ENCODE measurements at regions not wholly inside any gene's neighbourhood (a gene's known extent, or its start where the extent isn't known, plus 50 kb on each side); places are given as distances from the start of the nearest gene placed in this dataset.

DNA sequence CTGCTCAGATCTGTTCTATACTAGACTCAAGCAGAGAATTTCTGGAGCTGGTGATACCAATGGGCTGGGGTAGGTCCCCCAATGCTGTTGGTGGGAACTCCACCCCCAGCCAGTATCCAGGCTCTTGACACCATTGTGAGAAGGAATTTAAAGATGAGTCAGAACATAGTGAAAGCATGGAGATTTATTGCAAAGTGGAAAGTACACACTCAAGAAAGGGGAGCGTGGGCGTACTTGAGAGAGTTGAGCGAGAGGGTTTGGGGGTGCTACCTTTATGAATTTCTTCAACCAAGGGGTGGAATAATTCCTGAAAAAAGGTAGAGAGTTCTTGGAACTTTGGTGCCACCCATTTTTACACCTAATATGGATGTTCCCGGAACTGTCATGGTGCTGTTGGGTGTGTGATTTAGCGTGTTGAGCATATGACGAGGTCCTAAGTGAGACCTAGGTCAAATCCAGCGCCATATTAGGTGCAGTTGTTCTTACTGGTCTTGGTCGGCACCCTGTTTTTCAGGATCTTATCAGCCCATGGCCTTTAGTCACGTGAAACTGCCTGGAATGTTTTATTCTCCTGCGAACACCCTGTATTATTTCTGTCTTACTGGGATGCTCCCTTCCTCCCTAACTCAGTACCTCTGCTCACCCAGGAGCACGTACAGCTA lies 122.0 kb upstream of the AHR start:
- no peak overlapping the region for H3K18ac ChIP-seq (ENCODE audit: extremely low read depth, low read length)
- no peak overlapping the region for H3K4me3 ChIP-seq (ENCODE audit: extremely low read depth in 1 of 4, insufficient read depth in 2 of 4, low read depth in 3 of 4, low read length in 4 of 4)
- TF ChIP-seq RXRA (IDR thresholded peaks at IDR 0.05; ENCODE audit: insufficient read depth, low read depth, low read length) (no peak), POU5F1 (IDR thresholded peaks at IDR 0.05; ENCODE audit: low read depth, low read length) (no peak), SRF (IDR thresholded peaks at IDR 0.05; ENCODE audit: low read depth, low read length) (no peak), GABPA (IDR thresholded peaks at IDR 0.05; ENCODE audit: borderline replicate concordance, insufficient read depth, low read length) (no peak), SUZ12 (IDR thresholded peaks at IDR 0.05; ENCODE audit: low read length) (no peak), CTBP2 (IDR thresholded peaks at IDR 0.05; ENCODE audit: borderline replicate concordance, insufficient read depth, insufficient read length, low read length) (no peak), CBX8 (IDR thresholded peaks at IDR 0.05; ENCODE audit: borderline replicate concordance, low read depth, low read length) (no peak), SP1 (IDR thresholded peaks at IDR 0.05; ENCODE audit: low read depth, low read length) (no peak), BRCA1 (IDR thresholded peaks at IDR 0.05; ENCODE audit: low read depth, low read length) (no peak), BACH1 (IDR thresholded peaks at IDR 0.05; ENCODE audit: low read length) (no peak), YY1 (IDR thresholded peaks at IDR 0.05; ENCODE audit: low read depth, low read length) (no peak), TCF12 (IDR thresholded peaks at IDR 0.05; ENCODE audit: low read depth, low read length) (no peak)
- no peak overlapping the region for H2BK120ac ChIP-seq (replicated peaks; ENCODE audit: low read depth, low read length)
- H4K91ac ChIP-seq (replicated peaks; ENCODE audit: insufficient read length, low read length) = no peak overlapping the region
- H2BK12ac ChIP-seq (ENCODE audit: low read depth, low read length) = no peak overlapping the region
- no peak for FAIRE-seq
- WGBS, 2 experiments (ENCODE audit: extremely low coverage in 1 of 2, insufficient coverage in 1 of 2, insufficient read length in 1 of 2, insufficient replicate concordance in 2 of 2, low coverage in 1 of 2, low lambda C conversion rate in 2 of 2, missing lambda C conversion rate in 1 of 2) = 93% methylated on average over 11 of the region's 11 CpGs; no CpG with 5 or more reads in 1 of the 2 experiments
- POLR2A ChIA-PET (ENCODE audit: partially characterized antibody) = no interaction called here
- H2BK15ac ChIP-seq (ENCODE audit: low read length) = no peak overlapping the region
- H3K4ac ChIP-seq (replicated peaks; ENCODE audit: insufficient read length, low read depth, low read length) = no peak overlapping the region
- H4K20me1 ChIP-seq (replicated peaks in 1 of 2; ENCODE audit: control insufficient read depth in 1 of 2, insufficient read depth in 2 of 2, low read length in 2 of 2) = no peaks in the 10 kb centered on the region
- no peak overlapping the region for H4K5ac ChIP-seq (ENCODE audit: insufficient read length, low read depth, low read length)
- H3K14ac ChIP-seq (ENCODE audit: insufficient read length) = no peak overlapping the region
- H2BK20ac ChIP-seq (ENCODE audit: low read length) = no peak overlapping the region
- H3K9me3 ChIP-seq (ENCODE audit: insufficient read depth in 2 of 2, low read depth in 1 of 2, low read length in 1 of 2) = no peaks in the 10 kb centered on the region
- no peaks in the 10 kb centered on the region for H3K27me3 ChIP-seq (replicated peaks in 1 of 4; ENCODE audit: control insufficient read depth in 3 of 4, extremely low read depth in 1 of 4, insufficient read depth in 3 of 4, low read length in 3 of 4)
- H3K79me1 ChIP-seq (ENCODE audit: low read depth, low read length) = no peaks in the 10 kb centered on the region
- no peaks in the 10 kb centered on the region for H3K79me2 ChIP-seq (ENCODE audit: control insufficient read depth in 1 of 2, insufficient read depth in 2 of 2, low read length in 2 of 2)
- no peak overlapping the region for H3K4me2 ChIP-seq (ENCODE audit: insufficient read depth in 1 of 2, low read depth in 2 of 2, low read length in 2 of 2)
- no peak overlapping the region for H2AK5ac ChIP-seq (ENCODE audit: low read depth, low read length)
- H2BK5ac ChIP-seq (ENCODE audit: low read depth, low read length) = no peak overlapping the region
- H3K9ac ChIP-seq (replicated peaks in 1 of 4; ENCODE audit: extremely low read depth in 1 of 4, low read depth in 3 of 4, low read length in 3 of 4) = no peak overlapping the region
- H3K36me3 ChIP-seq (ENCODE audit: control insufficient read depth in 2 of 4, insufficient read depth in 4 of 4, low read length in 3 of 4) = no peaks in the 10 kb centered on the region
- no peak for DNase-seq (ENCODE audit: low read depth in 1 of 2, low spot score in 2 of 2)
- H3K23ac ChIP-seq (ENCODE audit: insufficient read length) = no peak overlapping the region
- no peak overlapping the region for H4K8ac ChIP-seq (ENCODE audit: extremely low read depth, insufficient read depth, low read length)
- no peak overlapping the region for H3K27ac ChIP-seq (ENCODE audit: low read depth, low read length)
- H3K4me1 ChIP-seq (replicated peaks in 1 of 4; ENCODE audit: control insufficient read depth in 3 of 4, insufficient read depth in 4 of 4, low read length in 3 of 4) = no peaks in the 10 kb centered on the region
- no peaks in the 10 kb centered on the region for H3K23me2 ChIP-seq (ENCODE audit: low read depth, low read length)
- no peak overlapping the region for H2AFZ ChIP-seq (ENCODE audit: low read length)
- no peak overlapping the region for H3K56ac ChIP-seq (replicated peaks; ENCODE audit: insufficient read length, low read depth, low read length)
- CTCF ChIA-PET (ENCODE audit: partially characterized antibody) = no interaction called here
